Heart right ventricle (tissue), 16 donors: ENCODE measurements at regions not wholly inside any gene's neighbourhood (a gene's known extent, or its start where the extent isn't known, plus 50 kb on each side); places are given as distances from the start of the nearest gene placed in this dataset.

ENCODE experiments used
- ATAC-seq, 8 donors: fragments of 200-7000 bp; cut with Tn5 transposase; one replicate each; pipeline ENCODE4 v1.9.1; 2020; ENCODE audit warnings: mild to moderate bottlenecking in 8 of 8, moderate library complexity in 8 of 8, moderate number of reproducible peaks in 1 of 8
- DNase-seq, 2 donors: peaks; one replicate each; pipeline ENCODE4 v3.0.0-alpha.2; 2020
- H3K27ac ChIP-seq, 10 donors: fragments of 200-600 bp; sonication (generic) in 2 of 10; one replicate each; pipeline versions ENCODE4 v1.5.0 to v1.8.0; 2020 to 2022; ENCODE audit warnings: mild to moderate bottlenecking in 3 of 10
- H3K27me3 ChIP-seq, 7 donors: fragments of 200-600 bp; one replicate each; pipeline ENCODE4 v1.8.0; 2021 to 2022; ENCODE audit warnings: mild to moderate bottlenecking in 2 of 7
- H3K36me3 ChIP-seq, 9 donors: fragments of 200-600 bp; sonication (generic) in 1 of 9; one replicate each; pipeline versions ENCODE4 v1.5.0 to v1.8.0; 2020 to 2022; ENCODE audit warnings: mild to moderate bottlenecking in 2 of 9
- H3K4me1 ChIP-seq, 9 donors: fragments of 200-600 bp; sonication (generic) in 1 of 9; one replicate each; pipeline versions ENCODE4 v1.5.0 to v1.8.0; 2020 to 2022; ENCODE audit warnings: mild to moderate bottlenecking in 4 of 9
- H3K4me3 ChIP-seq, 10 donors: fragments of 200-600 bp; sonication (generic) in 2 of 10; one replicate each; pipeline versions ENCODE4 v1.5.0 to v1.8.0; 2020 to 2022; ENCODE audit warnings: mild to moderate bottlenecking in 7 of 10, moderate library complexity in 2 of 10
- H3K9me3 ChIP-seq, 11 donors: fragments of 200-600 bp in 10 of 11; sonication (generic) in 2 of 11; one replicate each; pipeline versions ENCODE4 v1.5.0 to v1.8.0; 2013 to 2022; ENCODE audit warnings: mild to moderate bottlenecking in 2 of 11, control low read depth in 1 of 11, moderate library complexity in 1 of 11
- CTCF ChIP-seq, 9 donors: fragments of 200-600 bp; sonication (generic) in 2 of 9; IDR thresholded peaks; one replicate each; pipeline versions ENCODE4 v1.5.0 to v1.8.0; 2021 to 2022; ENCODE audit warnings: antibody characterized with exemption in 9 of 9, mild to moderate bottlenecking in 5 of 9, moderate library complexity in 1 of 9
- WGBS, 2 donors: extraction: QIAGEN DNeasy Blood & Tissue Kit; methylation state at CpG; one replicate each; pipeline ENCODE4 v1.1.7; 2013; ENCODE audit warnings: inconsistent platforms in 1 of 2; 5-methylcytosine and 5-hydroxymethylcytosine counted together
- intact Hi-C, 10 donors: fragments of 100-400 bp; cut with DNase I; formaldehyde crosslinking; loops; one replicate each; pipeline versions ENCODE4 v1.11.1 to v1.14.2; 2022
- donor health status: Arrhythmogenic right ventricular cardiomyopathy.
- donor health status: ischemic (EF 13 %, LVEDD 7.1; RV severe dilation, severe dysfunction).
- donor health status: healthy with polysubstance abuse.
- donor health status: DM: no; HTN: yes; CAD: no.
- donor health status: DM: no; HTN: no; CAD: no.
- donor health status: ischemic (EF 25% LVEDD 6.9; RV normal size, moderate dysfunction).
- donor health status: ischemic (EF 25% LVEDD 5.7; RV mildly dilated, moderate dysfunction).
- donor health status: healthy.
- donor health status: DM: yes; HTN: yes; CAD: no.
- donor health status: Ischemic cardiomyopathy.
- donor health status: ischemic (EF 35%, LVEDD 5.7; RV mildly dilated, moderate dysfunction).
- donor health status: nonischemic (EF 11% LVEDD 7.7; RV severe dilation, severe dysfunction).
- donor health status: DM: yes; HTN: yes; CAD: no.
- donor health status: PGD.
- donor health status: ischemic (EF 29% LVEDD 5.4; RV normal size, mild dysfunction).
- donor health status: nonischemic (EF 23%, LVEDD 6.1; RV moderate dilation, normal function).

- 74 to 88% methylated on average over 1 of the region's 1 CpG for WGBS, 2 donors
- ATAC-seq (no peak), DNase-seq (no peak)
- no peak overlapping the region for H3K27ac ChIP-seq
- H3K9me3 ChIP-seq = peaks cover 0 to 20% (median 0%) of the 10 kb centered on the region in 11 donors
- intact Hi-C loops = no loop called here
- no peaks in the 10 kb centered on the region for H3K27me3 ChIP-seq
- no peaks in the 10 kb centered on the region for H3K36me3 ChIP-seq
- no peak overlapping the region for H3K4me3 ChIP-seq
- H3K4me1 ChIP-seq = no peaks in the 10 kb centered on the region
- no peak for TF ChIP-seq CTCF (IDR thresholded peaks at IDR 0.05)
Observed at GRCh38 chr12:126093908-126094307, 1028.7 kb downstream of the AACS start.

- DNase-seq = no peak
- Histone ChIP-seq H3K4me3 (no peak overlapping the region), H3K4me1 (no peaks in the 10 kb centered on the region), H3K27ac (no peak overlapping the region), H3K27me3 (no peaks in the 10 kb centered on the region), H3K9me3 (peaks cover 0 to 10% (median 0%) of the 10 kb centered on the region in 11 donors), H3K36me3 (no peaks in the 10 kb centered on the region)
- WGBS, 2 donors = 72 to 76% methylated on average over 3 of the region's 3 CpGs
- no peak for TF ChIP-seq CTCF (IDR thresholded peaks at IDR 0.05)
- intact Hi-C loops = no loop called here
- ATAC-seq = no peak
Observed at GRCh38 chr12:126095748-126096510, 1030.7 kb downstream of the AACS start.

- H3K9me3 ChIP-seq = no peaks in the 10 kb centered on the region
Observed at GRCh38 chr12:126106706-126107105, 1041.5 kb downstream of the AACS start.

GRCh38 chr12:126107659-126108058 is 1042.4 kb downstream of the AACS start:
- intact Hi-C loops = no loop called here
- no peaks in the 10 kb centered on the region for H3K4me1 ChIP-seq
- no peak overlapping the region for H3K27ac ChIP-seq
- H3K27me3 ChIP-seq = peaks cover 0 to 15% (median 6%) of the 10 kb centered on the region in 7 donors
- no peaks in the 10 kb centered on the region for H3K9me3 ChIP-seq
- H3K4me3 ChIP-seq = no peak overlapping the region
- WGBS, 2 donors = 47 to 49% methylated on average over 13 of the region's 13 CpGs
- ATAC-seq (no peak), DNase-seq (no peak)
- H3K36me3 ChIP-seq = no peaks in the 10 kb centered on the region
- no peak for TF ChIP-seq CTCF (IDR thresholded peaks at IDR 0.05)

More at GRCh38 chr12:126106706-126107105, 1041.5 kb downstream of the AACS start:
- intact Hi-C loops = no loop called here
- DNase-seq (no peak), ATAC-seq (no peak)
- H3K27ac ChIP-seq = no peak overlapping the region
- 53 to 62% methylated on average over 4 of the region's 4 CpGs for WGBS, 2 donors
- H3K36me3 ChIP-seq = no peaks in the 10 kb centered on the region
- peaks cover 0 to 15% (median 9%) of the 10 kb centered on the region in 7 donors for H3K27me3 ChIP-seq
- H3K4me1 ChIP-seq = no peaks in the 10 kb centered on the region
- H3K4me3 ChIP-seq = no peak overlapping the region
- TF ChIP-seq CTCF (IDR thresholded peaks at IDR 0.05) = no peak
